Muscle of back (tissue), 3 donors: ENCODE measurements at regions not wholly inside any gene's neighbourhood (a gene's known extent, or its start where the extent isn't known, plus 50 kb on each side); places are given as distances from the start of the nearest gene placed in this dataset.
A peak's percentile ranks its signal among the peaks of the same experiment; 100 is the strongest.

ENCODE experiments used
- DNase-seq, 3 donors: peaks; one replicate each; pipeline versions ENCODE4 v3.0.0 to v3.0.0-alpha.2; 2013

- DNase-seq = no peak
These were observed 111.3 kb upstream of the KCNN2 start for GRCh38 chr5:114250536-114250935.

- DNase-seq = no peak
These were observed 109.6 kb upstream of the KCNN2 start for GRCh38 chr5:114252226-114252625.

DNA sequence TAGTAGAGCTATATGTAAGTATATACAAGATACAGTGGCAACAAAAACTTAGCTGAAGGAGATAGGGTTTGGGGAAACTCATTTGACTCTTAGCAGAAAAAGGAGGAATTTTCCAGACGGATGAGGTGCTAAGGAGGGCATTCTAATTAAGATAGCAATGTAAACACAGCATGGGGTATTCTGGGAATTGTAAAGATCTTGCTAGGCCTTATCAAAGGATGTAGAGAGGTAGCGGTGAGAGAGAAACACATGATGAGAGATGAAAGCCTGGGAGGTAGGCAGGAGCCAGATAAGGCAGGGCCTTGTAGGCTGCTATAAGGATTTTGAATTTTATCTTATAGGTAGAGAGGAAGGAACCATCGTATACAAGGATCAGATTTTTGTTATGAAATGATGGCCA, 106.6 kb upstream of the KCNN2 start:
- DNase-seq = no peak

DNA sequence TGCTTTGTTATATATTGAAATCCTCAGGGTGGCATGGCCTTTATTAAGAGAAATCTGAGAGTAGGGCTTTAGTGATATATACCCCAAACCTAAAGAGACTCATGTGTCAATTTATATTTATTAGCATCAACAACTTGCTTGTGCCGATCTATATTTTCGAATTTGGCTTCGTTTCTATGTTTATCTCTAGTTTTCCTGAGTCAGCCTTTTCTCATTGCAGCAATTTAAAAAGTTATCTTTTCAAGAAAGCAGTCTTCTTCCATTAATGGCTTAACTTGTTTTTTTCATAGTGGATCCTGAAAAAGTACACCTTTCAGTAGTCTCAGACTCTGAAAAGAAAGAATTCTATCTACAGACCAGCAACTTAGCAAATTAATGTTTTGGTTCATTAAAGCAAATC, 99.9 kb upstream of the KCNN2 start:
- DNase-seq = no peak

DNA sequence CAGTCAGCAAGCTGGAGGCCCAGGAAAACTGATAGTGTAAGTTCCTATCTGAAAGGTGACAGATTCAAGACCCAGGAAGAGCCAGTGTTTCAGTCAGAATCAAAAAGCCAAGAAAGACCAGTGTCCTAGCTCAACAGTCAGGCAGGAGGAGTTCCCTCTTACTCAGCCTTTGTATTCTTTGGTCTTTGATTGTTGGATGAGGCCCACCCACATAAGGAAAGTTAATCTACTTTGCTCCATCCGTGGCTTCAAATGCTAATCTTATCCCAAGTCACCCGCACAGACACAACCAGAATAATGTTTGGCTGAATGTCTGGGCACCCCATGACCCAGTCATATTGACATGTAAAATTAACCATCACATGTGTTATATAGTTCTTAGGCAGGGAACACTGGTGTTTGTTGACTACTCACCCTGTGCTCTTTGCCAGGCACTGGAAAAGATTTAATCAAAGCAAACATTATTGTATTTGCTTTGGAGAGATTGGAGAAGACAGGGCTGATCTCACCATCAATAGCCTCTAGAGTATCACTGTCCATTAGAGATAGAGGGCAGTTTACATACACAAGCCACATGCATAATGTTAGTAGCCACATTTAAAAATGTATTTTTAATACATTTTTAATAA, 96.3 kb upstream of the KCNN2 start:
- DNase-seq = no peak

DNA sequence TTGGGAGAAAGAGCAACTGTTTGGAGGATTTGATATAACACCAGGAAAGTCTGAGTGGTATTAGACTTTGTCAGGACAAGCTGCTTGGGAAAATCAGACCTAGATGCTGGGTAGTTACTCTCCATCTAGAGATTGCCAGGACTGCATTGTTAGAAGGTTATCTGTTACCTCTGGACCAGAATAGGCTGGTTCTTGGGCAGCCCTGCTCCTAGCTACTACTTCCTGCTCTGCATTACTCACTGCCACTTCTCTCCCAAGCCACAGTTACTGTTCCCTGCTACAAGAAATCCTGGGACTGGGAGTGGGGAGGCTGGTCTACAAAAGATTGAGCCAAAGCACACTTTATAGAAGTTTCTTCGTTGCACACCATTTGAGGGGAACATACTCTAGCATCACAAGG, 95.5 kb upstream of the KCNN2 start:
- DNase-seq = no peak

- DNase-seq = no peak
These were observed 65.7 kb upstream of the KCNN2 start for GRCh38 chr5:114296191-114296590.

GRCh38 chr5:114297915-114298314, 64.0 kb upstream of the KCNN2 start:
- no peak for DNase-seq

DNA sequence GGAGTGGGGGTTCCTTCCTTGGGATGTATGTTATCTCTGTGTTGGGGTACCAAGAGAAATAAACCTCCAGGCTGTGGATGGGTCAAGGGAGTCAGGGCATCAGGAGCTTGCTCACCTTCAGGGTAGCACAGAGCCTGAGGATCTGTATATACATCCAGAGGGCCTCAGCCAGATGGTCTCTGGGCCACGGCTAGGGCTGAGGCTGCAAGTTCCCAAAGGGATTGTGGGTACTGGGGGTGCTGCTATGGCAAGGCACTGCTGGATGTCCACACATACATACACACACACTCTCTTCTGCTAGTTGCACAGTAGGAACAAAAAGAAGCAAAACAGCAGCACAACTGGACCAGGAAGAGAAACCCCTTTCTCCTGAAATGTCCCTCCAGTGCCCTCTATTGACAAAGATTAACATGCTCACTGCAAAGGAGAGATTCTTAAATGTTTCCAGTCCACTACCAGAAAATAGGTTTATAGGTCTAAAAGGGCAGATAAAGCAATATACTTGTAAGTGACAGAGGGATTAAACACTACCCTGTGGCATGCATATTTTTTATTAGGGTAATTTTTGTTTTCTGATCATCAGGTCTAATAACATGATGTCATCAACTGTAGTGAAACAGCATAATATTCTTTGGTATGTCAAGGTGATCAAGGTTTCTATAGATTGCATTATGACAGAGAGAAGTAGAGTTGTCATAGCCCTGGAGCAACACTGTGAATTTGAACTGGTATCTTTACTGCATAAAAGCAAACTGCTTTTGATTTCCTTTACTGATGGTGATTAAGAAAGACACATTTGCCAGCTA, 56.3 kb upstream of the KCNN2 start:
- peak in 2 of 3 donors; percentile 17 to 52 for DNase-seq

DNA sequence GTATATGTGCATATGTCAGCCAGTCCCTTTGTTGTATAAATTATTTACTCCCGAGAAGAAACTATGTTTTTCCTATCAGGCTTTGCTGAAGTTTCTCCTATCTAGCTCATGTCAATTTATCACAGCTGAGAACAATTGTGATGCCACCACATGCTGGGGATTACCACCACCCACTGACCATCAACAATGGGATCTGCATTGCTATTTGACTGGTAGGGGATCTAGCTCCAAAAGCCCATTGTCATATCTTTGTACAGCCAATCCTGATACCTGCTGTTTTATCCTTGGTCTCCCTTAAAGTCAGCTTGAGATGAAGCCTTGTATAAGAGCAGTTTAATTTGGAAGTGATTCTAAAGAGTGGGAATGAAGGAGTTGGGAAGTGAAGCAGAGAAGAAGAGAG, 53.9 kb upstream of the KCNN2 start:
- DNase-seq = no peak

DNA sequence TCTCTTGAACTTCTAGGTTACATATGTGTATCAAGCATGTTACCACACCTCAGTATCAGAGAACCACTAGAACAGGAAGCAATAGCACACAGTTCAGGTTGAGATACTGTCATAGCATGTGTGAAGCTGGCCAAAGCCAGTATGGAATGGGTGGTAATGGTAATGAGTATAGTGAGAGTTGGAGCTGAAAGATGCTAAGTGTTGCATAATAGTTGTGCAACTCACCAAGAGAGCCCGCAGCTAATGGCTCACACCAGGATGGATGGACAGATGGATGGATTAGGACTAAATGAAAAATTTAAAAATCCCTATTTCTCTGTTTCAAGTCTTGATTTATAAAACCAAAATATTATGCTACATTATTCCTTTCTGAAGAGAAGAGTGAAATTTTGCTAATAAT, 53.4 kb upstream of the KCNN2 start:
- no peak for DNase-seq

GRCh38 chr5:114310666-114311065, 51.2 kb upstream of the KCNN2 start:
- no peak for DNase-seq

- DNase-seq = peak in 1 of 3 donors; percentile 23
These were observed 50.6 kb upstream of the KCNN2 start for GRCh38 chr5:114311281-114311680.

DNA sequence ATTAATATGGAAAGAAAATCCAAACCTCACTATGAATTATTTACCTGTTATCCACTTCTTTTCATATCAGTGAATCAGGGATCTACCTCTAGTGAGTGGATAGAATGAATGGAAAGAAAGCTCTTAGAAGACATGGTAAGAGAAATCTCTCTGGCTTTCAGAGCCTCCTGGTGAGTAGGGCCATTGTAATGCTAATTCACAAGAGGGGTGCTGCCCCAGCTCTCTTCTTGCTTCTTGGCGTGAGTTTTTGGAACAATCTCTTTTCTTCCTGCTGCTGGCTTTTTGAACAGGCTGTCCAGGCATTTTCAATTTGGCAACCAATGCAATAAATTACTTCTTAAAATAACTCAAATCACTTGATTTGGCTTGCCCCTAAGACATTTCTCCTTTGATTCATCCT, 49.9 kb upstream of the KCNN2 start:
- peak in 1 of 3 donors; percentile 20 for DNase-seq
